ENCODE measurements at regions not wholly inside any gene's neighbourhood (a gene's known extent, or its start where the extent isn't known, plus 50 kb on each side); places are given as distances from the start of the nearest gene placed in this dataset.

- H3K9me3 Mint-ChIP-seq (ENCODE audit: low read depth), result no peaks in the 10 kb centered on the region
Measured at GRCh38 chr6:241336-241865, 50.9 kb upstream of the DUSP22 start.

More at GRCh38 chr6:241336-241865, 50.9 kb upstream of the DUSP22 start:
- H3K4me1 Mint-ChIP-seq (ENCODE audit: low read depth), result peaks cover 13% of the 10 kb centered on the region
- no peaks in the 10 kb centered on the region for H3K27me3 Mint-ChIP-seq
- H3K4me3 Mint-ChIP-seq, result no peak overlapping the region
- H3K36me3 Mint-ChIP-seq, result no peaks in the 10 kb centered on the region
- H3K27ac Mint-ChIP-seq, result no peak overlapping the region

All from activated naive CD8-positive, alpha-beta T cell (primary cell).